Stomach smooth muscle (tissue), 2 donors: ENCODE measurements at regions not wholly inside any gene's neighbourhood (a gene's known extent, or its start where the extent isn't known, plus 50 kb on each side); places are given as distances from the start of the nearest gene placed in this dataset.

ENCODE experiments used
- H3K27ac ChIP-seq: one replicate; pipeline ENCODE4 v1.7.0; 2013; ENCODE audit warnings: mild to moderate bottlenecking, low read length, inconsistent platforms
- H3K27me3 ChIP-seq, 2 donors: one replicate each; pipeline ENCODE4 v1.7.0; 2013; ENCODE audit warnings: low read length in 2 of 2; ENCODE audit not compliant: insufficient read depth in 2 of 2, control insufficient read depth in 1 of 2
- H3K36me3 ChIP-seq, 2 donors: one replicate each; pipeline ENCODE4 v1.7.0; 2013; ENCODE audit warnings: low read length in 2 of 2; ENCODE audit not compliant: control insufficient read depth in 2 of 2, insufficient read depth in 2 of 2
- H3K4me1 ChIP-seq: one replicate; pipeline ENCODE4 v1.7.0; 2013; ENCODE audit warnings: low read length; ENCODE audit not compliant: control insufficient read depth, insufficient read depth
- H3K4me3 ChIP-seq, 2 donors: one replicate each; pipeline ENCODE4 v1.7.0; 2013; ENCODE audit warnings: low read length in 2 of 2
- H3K9ac ChIP-seq, 2 donors: one replicate each; pipeline ENCODE4 v1.7.0; 2013; ENCODE audit warnings: low read length in 2 of 2, mild to moderate bottlenecking in 1 of 2
- H3K9me3 ChIP-seq, 2 donors: one replicate each; pipeline ENCODE4 v1.7.0; 2013; ENCODE audit warnings: low read length in 2 of 2; ENCODE audit not compliant: control insufficient read depth in 2 of 2
- donor health status: healthy.
- donor health status: Pancreatic carcinoma.

DNA sequence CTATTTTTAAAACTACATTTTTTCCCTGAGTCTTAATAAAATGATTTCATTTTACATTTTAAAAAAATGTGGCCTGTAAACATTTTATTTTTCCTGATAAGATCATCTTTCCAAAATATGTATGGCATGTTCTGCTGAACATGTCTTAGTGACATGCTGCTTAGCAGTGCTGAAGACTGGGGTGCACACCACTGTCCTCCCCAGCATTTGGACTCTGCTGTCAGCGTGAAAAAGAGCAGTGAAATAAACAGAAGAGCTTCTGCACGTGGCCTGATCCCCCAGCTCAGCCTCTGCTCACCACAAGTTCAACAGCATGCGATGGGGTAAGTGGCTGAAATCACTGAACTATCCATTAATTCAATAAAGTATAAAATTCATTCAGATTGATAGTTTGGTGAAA is 81.6 kb upstream of the ZNF521 start:
- Histone ChIP-seq H3K4me3 (no peak overlapping the region), H3K27ac (no peak overlapping the region), H3K36me3 (no peaks in the 10 kb centered on the region), H3K9ac (no peak overlapping the region), H3K9me3 (no peaks in the 10 kb centered on the region), H3K27me3 (no peaks in the 10 kb centered on the region), H3K4me1 (no peaks in the 10 kb centered on the region)

DNA sequence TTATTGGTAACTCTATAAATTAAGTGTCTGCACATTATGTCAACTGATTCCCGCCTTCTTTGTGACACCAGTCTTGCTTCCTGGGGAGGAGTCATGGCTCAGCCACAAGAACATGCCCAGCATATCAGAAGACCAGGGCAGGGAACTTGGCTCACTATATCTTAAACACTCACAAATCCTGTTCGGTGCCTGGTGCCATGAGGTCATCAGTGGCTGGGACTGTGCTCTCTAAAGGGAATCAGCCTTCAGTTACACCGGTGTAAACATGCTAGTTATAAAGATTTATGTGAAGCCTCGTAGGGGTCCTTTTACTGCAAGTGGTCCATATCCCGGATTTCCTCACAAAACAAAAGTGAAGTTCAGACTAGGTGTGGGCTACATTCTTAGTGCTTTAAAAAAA is 73.1 kb upstream of the ZNF521 start:
- H3K9me3 ChIP-seq = no peaks in the 10 kb centered on the region
- no peaks in the 10 kb centered on the region for H3K4me1 ChIP-seq
- H3K27me3 ChIP-seq = no peaks in the 10 kb centered on the region
- no peak overlapping the region for H3K9ac ChIP-seq
- H3K4me3 ChIP-seq = no peak overlapping the region
- no peaks in the 10 kb centered on the region for H3K36me3 ChIP-seq
- H3K27ac ChIP-seq = no peak overlapping the region

DNA sequence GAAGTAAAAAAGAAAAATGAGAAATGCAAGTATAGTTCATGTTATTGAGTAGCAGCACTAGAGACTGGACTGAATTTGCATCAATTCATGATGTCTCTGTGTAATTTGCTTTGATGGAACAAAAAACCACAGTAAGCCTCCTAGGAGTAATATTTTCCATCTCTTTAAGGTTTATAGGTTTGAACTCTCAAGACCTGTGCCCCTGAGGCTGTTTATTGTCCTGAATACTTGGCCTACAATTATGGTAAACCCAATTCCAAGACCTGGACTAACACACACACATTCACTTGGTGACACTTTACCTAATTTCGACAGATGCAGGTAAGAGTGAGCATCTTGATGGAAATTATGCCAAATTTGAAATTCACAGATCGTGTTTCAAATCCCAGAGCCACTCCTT is 71.8 kb upstream of the ZNF521 start:
- H3K36me3 ChIP-seq = no peaks in the 10 kb centered on the region
- H3K4me3 ChIP-seq = no peak overlapping the region
- no peaks in the 10 kb centered on the region for H3K27me3 ChIP-seq
- H3K27ac ChIP-seq = no peak overlapping the region
- H3K9me3 ChIP-seq = no peaks in the 10 kb centered on the region
- H3K4me1 ChIP-seq = no peaks in the 10 kb centered on the region
- no peak overlapping the region for H3K9ac ChIP-seq

- no peaks in the 10 kb centered on the region for H3K9me3 ChIP-seq
- no peak overlapping the region for H3K4me3 ChIP-seq
- H3K36me3 ChIP-seq = no peaks in the 10 kb centered on the region
- H3K27me3 ChIP-seq = peaks cover 0 to 2% of the 10 kb centered on the region in 2 donors
- H3K27ac ChIP-seq = no peak overlapping the region
- no peaks in the 10 kb centered on the region for H3K4me1 ChIP-seq
- no peak overlapping the region for H3K9ac ChIP-seq
Measured at GRCh38 chr18:25423267-25423666, 71.3 kb upstream of the ZNF521 start.

- H3K27ac ChIP-seq = no peak overlapping the region
- no peaks in the 10 kb centered on the region for H3K4me1 ChIP-seq
- H3K9ac ChIP-seq = no peak overlapping the region
- H3K4me3 ChIP-seq = no peak overlapping the region
- H3K9me3 ChIP-seq = no peaks in the 10 kb centered on the region
- H3K27me3 ChIP-seq = peaks cover 0 to 3% of the 10 kb centered on the region in 2 donors
- no peaks in the 10 kb centered on the region for H3K36me3 ChIP-seq
Measured at GRCh38 chr18:25422230-25422629, 70.3 kb upstream of the ZNF521 start.

- Histone ChIP-seq H3K27ac (no peak overlapping the region), H3K27me3 (peaks cover 0 to 5% of the 10 kb centered on the region in 2 donors)
Measured at GRCh38 chr18:25420077-25420825, 68.3 kb upstream of the ZNF521 start.

DNA sequence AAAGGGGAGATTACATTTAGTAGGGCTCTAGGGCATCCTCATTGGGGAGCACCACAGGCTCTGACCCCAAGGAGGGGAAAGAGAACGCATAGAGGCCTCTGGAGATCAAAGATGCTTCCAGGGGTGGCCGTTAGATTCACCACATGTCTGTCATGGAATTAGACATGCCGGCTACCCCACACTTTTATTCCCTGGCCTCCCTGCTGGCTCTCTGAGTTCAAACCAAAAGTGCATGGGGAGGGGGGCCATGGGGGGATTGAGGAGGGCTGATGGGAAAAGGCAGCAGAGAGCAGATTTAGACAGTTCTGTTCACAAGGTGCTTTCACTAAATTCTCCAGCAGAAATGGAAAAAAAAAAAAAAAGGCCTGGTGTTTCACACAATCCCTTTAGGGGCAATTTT is 64.4 kb upstream of the ZNF521 start:
- H3K4me3 ChIP-seq = no peak overlapping the region
- no peaks in the 10 kb centered on the region for H3K4me1 ChIP-seq
- no peaks in the 10 kb centered on the region for H3K36me3 ChIP-seq
- H3K9me3 ChIP-seq = no peaks in the 10 kb centered on the region
- H3K27me3 ChIP-seq = peaks cover 0 to 5% of the 10 kb centered on the region in 2 donors
- no peak overlapping the region for H3K9ac ChIP-seq
- no peak overlapping the region for H3K27ac ChIP-seq

More at GRCh38 chr18:25420077-25420825, 68.3 kb upstream of the ZNF521 start:
- no peak overlapping the region for H3K9ac ChIP-seq
- H3K4me1 ChIP-seq = no peaks in the 10 kb centered on the region
- no peak overlapping the region for H3K4me3 ChIP-seq
- H3K9me3 ChIP-seq = no peaks in the 10 kb centered on the region
- no peaks in the 10 kb centered on the region for H3K36me3 ChIP-seq

- H3K9ac ChIP-seq = no peak overlapping the region
- H3K27me3 ChIP-seq = no peaks in the 10 kb centered on the region
- H3K36me3 ChIP-seq = no peaks in the 10 kb centered on the region
- no peaks in the 10 kb centered on the region for H3K4me1 ChIP-seq
- no peaks in the 10 kb centered on the region for H3K9me3 ChIP-seq
- no peak overlapping the region for H3K4me3 ChIP-seq
- no peak overlapping the region for H3K27ac ChIP-seq
Measured at GRCh38 chr18:25409971-25410370, 58.0 kb upstream of the ZNF521 start.

DNA sequence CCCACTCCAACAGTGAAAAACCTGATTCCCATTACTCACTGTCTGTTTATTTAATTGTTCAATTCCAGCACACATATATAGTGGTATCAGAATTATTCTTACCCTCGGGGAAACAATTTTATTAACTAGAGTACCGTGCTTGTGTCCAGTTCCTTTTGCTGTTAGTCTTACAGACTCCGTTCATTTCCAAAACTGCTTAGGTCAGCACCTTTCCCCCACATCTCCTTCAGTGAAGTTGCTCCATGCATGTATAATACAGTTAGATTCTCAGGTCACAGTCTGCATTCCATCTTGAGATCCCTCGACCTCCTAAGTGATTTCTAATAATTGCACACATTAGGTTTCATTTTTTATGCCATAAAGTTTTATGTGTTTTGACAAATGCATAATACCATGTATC is 56.3 kb upstream of the ZNF521 start:
- H3K4me3 ChIP-seq = no peak overlapping the region
- no peaks in the 10 kb centered on the region for H3K9me3 ChIP-seq
- no peaks in the 10 kb centered on the region for H3K27me3 ChIP-seq
- no peaks in the 10 kb centered on the region for H3K36me3 ChIP-seq
- H3K4me1 ChIP-seq = no peaks in the 10 kb centered on the region
- no peak overlapping the region for H3K9ac ChIP-seq
- H3K27ac ChIP-seq = no peak overlapping the region
